HG02943 (cell line): ENCODE measurements at regions not wholly inside any gene's neighbourhood (a gene's known extent, or its start where the extent isn't known, plus 50 kb on each side); places are given as distances from the start of the nearest gene placed in this dataset.
"Not testable (repeated sequence)": the region's sequence is repeated elsewhere in the genome, so short reads cannot be mapped to it uniquely, and the experiment has no call there.

Experiments used
- ATAC-seq: cut with Tn5 transposase; IDR thresholded peaks from one replicate; pipeline ENCODE4 v1.9.1; 2021; ENCODE audit warnings: mild to moderate bottlenecking, low read depth, moderate library complexity; ENCODE audit not compliant: unreplicated experiment

GRCh38 chr20:48049171-48049570 is 263.9 kb upstream of the SULF2 start:
- ATAC-seq: no peak

- ATAC-seq: no peak
Observed at GRCh38 chr20:48047447-48047846, 262.2 kb upstream of the SULF2 start.

- no peak for ATAC-seq
Observed at GRCh38 chr20:48042628-48043027, 257.3 kb upstream of the SULF2 start.

GRCh38 chr20:48041078-48041780 is 255.9 kb upstream of the SULF2 start:
- ATAC-seq: no peak

- ATAC-seq: no peak
Observed at GRCh38 chr20:48040491-48040890, 255.2 kb upstream of the SULF2 start.

- ATAC-seq: no peak
Observed at GRCh38 chr20:48040051-48040450, 254.8 kb upstream of the SULF2 start.

- no peak for ATAC-seq
Observed at GRCh38 chr20:48039514-48039913, 254.2 kb upstream of the SULF2 start.

GRCh38 chr20:48038713-48039112 is 253.4 kb upstream of the SULF2 start:
- ATAC-seq: no peak

GRCh38 chr20:48037798-48038197 is 252.5 kb upstream of the SULF2 start:
- ATAC-seq: not testable (repeated sequence)

GRCh38 chr20:48035961-48036731 is 250.9 kb upstream of the SULF2 start:
- ATAC-seq: no peak

- no peak for ATAC-seq
Observed at GRCh38 chr20:48034751-48035150, 249.5 kb upstream of the SULF2 start.

GRCh38 chr20:48033005-48033404 is 247.7 kb upstream of the SULF2 start:
- not testable (repeated sequence) for ATAC-seq

GRCh38 chr20:48031122-48031521 is 245.8 kb upstream of the SULF2 start:
- no peak for ATAC-seq

- no peak for ATAC-seq
Observed at GRCh38 chr20:48026981-48027592, 241.8 kb upstream of the SULF2 start.

GRCh38 chr20:48025661-48026060 is 240.4 kb upstream of the SULF2 start:
- ATAC-seq: no peak

GRCh38 chr20:48025051-48025515 is 239.8 kb upstream of the SULF2 start:
- no peak for ATAC-seq

GRCh38 chr20:48024539-48024938 is 239.3 kb upstream of the SULF2 start:
- ATAC-seq: no peak

GRCh38 chr20:48020696-48021095 is 235.4 kb upstream of the SULF2 start:
- not testable (repeated sequence) for ATAC-seq

GRCh38 chr20:48019940-48020339 is 234.7 kb upstream of the SULF2 start:
- no peak for ATAC-seq

GRCh38 chr20:48019496-48019895 is 234.2 kb upstream of the SULF2 start:
- no peak for ATAC-seq

- ATAC-seq: not testable (repeated sequence)
Observed at GRCh38 chr20:48018851-48019250, 233.6 kb upstream of the SULF2 start.
